Endothelial cell of umbilical vein (primary cell): ENCODE measurements at regions not wholly inside any gene's neighbourhood (a gene's known extent, or its start where the extent isn't known, plus 50 kb on each side); places are given as distances from the start of the nearest gene placed in this dataset.

Experiments
- BruUV-seq: library from RNA; stranded (reverse); fragments of 400-500 nt; replicated peaks from 2 replicates; lab custom pipeline; 2021; lab: Mats Ljungman, UMichigan
- CTCF ChIA-PET: fragments of 300-600, 350-600 bp; sonication (Branson Sonifier 250); formaldehyde crosslinking; loops from one replicate; lab custom pipeline; 2021; ENCODE audit warnings: antibody characterized with exemption, inconsistent platforms; lab: Charles Lee
- POLR2A ChIA-PET: fragments of 300-600, 350-600 bp; sonication (Branson Sonifier 250); formaldehyde crosslinking; loops from one replicate; lab custom pipeline; 2021; ENCODE audit warnings: antibody characterized with exemption, inconsistent platforms; lab: Charles Lee
- DNase-seq: peaks from one replicate; pipeline ENCODE4 v3.0.0-alpha.2; 2011; ENCODE audit warnings: low read depth, low spot score
- FAIRE-seq: peaks from 2 replicates; lab custom pipeline; 2011; peaks lifted over from hg19 to GRCh38; lab: Jason Lieb, UNC
- H2AFZ ChIP-seq: 2 replicates; pipeline ENCODE4 v1.6.0; 2012; ENCODE audit warnings: low read depth, low read length, control low read depth, inconsistent platforms
- H3K27ac ChIP-seq: 2 replicates; pipeline ENCODE4 v1.5.1; 2011; ENCODE audit warnings: low read depth, mild to moderate bottlenecking, control low read depth, low read length, moderate library complexity; ENCODE audit not compliant: insufficient read depth
- H3K27me3 ChIP-seq, 2 experiments: 2 replicates each; pipeline versions ENCODE4 v1.6.0 to v1.6.1; 2011; ENCODE audit warnings: low read length in 2 of 2, mixed read lengths in 1 of 2; ENCODE audit not compliant: control insufficient read depth in 2 of 2, insufficient read depth in 2 of 2
- H3K36me3 ChIP-seq, 2 experiments: 2 replicates in 1 of 2; 3 replicates in 1 of 2; pipeline ENCODE4 v1.5.1; 2011; ENCODE audit warnings: low read length in 2 of 2, mild to moderate bottlenecking in 1 of 2, moderate library complexity in 1 of 2; ENCODE audit not compliant: control insufficient read depth in 2 of 2, insufficient read depth in 2 of 2; ENCODE audit errors: extremely low read depth in 1 of 2
- H3K4me1 ChIP-seq: 3 replicates; pipeline ENCODE4 v1.5.1; 2011; ENCODE audit warnings: mild to moderate bottlenecking, low read length; ENCODE audit not compliant: control insufficient read depth, insufficient read depth; ENCODE audit errors: extremely low read depth
- H3K4me2 ChIP-seq: 2 replicates; pipeline ENCODE4 v1.6.1; 2011; ENCODE audit warnings: low read length, control low read depth, mixed read lengths; ENCODE audit not compliant: insufficient read depth
- H3K4me3 ChIP-seq, 3 experiments: fragments of 200-600 bp in 1 of 3; sonication (generic), shearing (Covaris generic) in 1 of 3; replicated peaks in 1 of 3; 2 replicates each; pipeline ENCODE4 v1.5.1; 2011 to 2016; ENCODE audit warnings: control low read depth in 3 of 3, low read length in 3 of 3, mild to moderate bottlenecking in 2 of 3, inconsistent platforms in 1 of 3, low read depth in 1 of 3, moderate library complexity in 1 of 3; ENCODE audit not compliant: insufficient read depth in 1 of 3
- H3K79me2 ChIP-seq: 2 replicates; pipeline ENCODE4 v1.6.0; 2012; ENCODE audit warnings: low read length, inconsistent platforms; ENCODE audit not compliant: control insufficient read depth, insufficient read depth
- H3K9ac ChIP-seq: replicated peaks from 2 replicates; pipeline ENCODE3; 2011; ENCODE audit warnings: low read length, control low read depth; ENCODE audit not compliant: insufficient read depth; ENCODE audit errors: extremely low read depth
- H3K9me1 ChIP-seq: replicated peaks from 3 replicates; pipeline ENCODE4 v1.6.0; 2011; ENCODE audit warnings: mild to moderate bottlenecking, low read length; ENCODE audit not compliant: control insufficient read depth, insufficient read depth; ENCODE audit errors: extremely low read depth
- H3K9me3 ChIP-seq: replicated peaks from 2 replicates; pipeline ENCODE4 v1.5.1; 2012; ENCODE audit warnings: low read length, inconsistent platforms; ENCODE audit not compliant: control insufficient read depth, insufficient read depth
- H4K20me1 ChIP-seq: replicated peaks from 2 replicates; pipeline ENCODE3; 2011; ENCODE audit warnings: mild to moderate bottlenecking, low read length; ENCODE audit not compliant: control insufficient read depth, insufficient read depth; ENCODE audit errors: extremely low read depth
- EZH2 ChIP-seq: IDR thresholded peaks from 2 replicates; pipeline ENCODE4 v1.6.1; 2012; ENCODE audit warnings: borderline replicate concordance, low read depth, mild to moderate bottlenecking, moderate library complexity, low read length, inconsistent platforms; ENCODE audit not compliant: severe bottlenecking
- FOS ChIP-seq: IDR thresholded peaks from 2 replicates; pipeline ENCODE4 v1.6.1; 2011; ENCODE audit warnings: mild to moderate bottlenecking, low read length, moderate library complexity, borderline replicate concordance; ENCODE audit not compliant: insufficient read depth
- GATA2 ChIP-seq: IDR thresholded peaks from 2 replicates; pipeline ENCODE4 v1.7.0; 2011; ENCODE audit warnings: low read depth, mild to moderate bottlenecking, moderate library complexity, mixed read lengths, low read length; ENCODE audit not compliant: insufficient read length, insufficient read depth
- JUN ChIP-seq: IDR thresholded peaks from 2 replicates; pipeline ENCODE4 v1.6.1; 2011; ENCODE audit warnings: borderline replicate concordance, low read depth; ENCODE audit not compliant: insufficient read length, insufficient read depth
- MYC ChIP-seq: IDR thresholded peaks from one replicate; pipeline ENCODE4 v1.6.1; 2011; ENCODE audit warnings: mild to moderate bottlenecking, low read depth, low read length
- POLR2A ChIP-seq: IDR thresholded peaks from 2 replicates; pipeline ENCODE4 v1.6.1; 2012; ENCODE audit warnings: low read depth, mild to moderate bottlenecking, control low read depth, low read length
- POLR2AphosphoS5 ChIP-seq: IDR thresholded peaks from 2 replicates; pipeline ENCODE4 v1.6.1; 2012; ENCODE audit warnings: low read depth, mild to moderate bottlenecking, control low read depth, low read length, moderate library complexity; ENCODE audit not compliant: insufficient read depth
- dilution Hi-C: fragments of 300-500 bp; cut with MboI; formaldehyde crosslinking; loops from one replicate; pipeline ENCODE4 v1.15.0; 2019; ENCODE audit warnings: low sequenced_read_pairs; ENCODE audit not compliant: extremely low pct_ligation_motif_present
- intact Hi-C: fragments of 100-400 bp; cut with micrococcal nuclease; formaldehyde crosslinking; loops from one replicate; pipeline ENCODE4 v1.10.0; 2022
- TF ChIP-seq, protein P1 (sequence below): IDR thresholded peaks from 2 replicates; pipeline ENCODE4 v1.6.1; 2011; ENCODE audit not compliant: insufficient read depth, insufficient read length
- TF ChIP-seq, protein P2 (sequence below), 2 donors: IDR thresholded peaks; 1 replicate in 1 of 2; 2 replicates in 1 of 2; pipeline ENCODE4 v1.5.1; 2011; ENCODE audit warnings: low read length in 2 of 2, mild to moderate bottlenecking in 2 of 2, moderate library complexity in 2 of 2, control low read depth in 1 of 2, inconsistent platforms in 1 of 2, low read depth in 1 of 2; ENCODE audit not compliant: insufficient read depth in 1 of 2; ENCODE audit errors: extremely low read depth in 1 of 2

DNA sequence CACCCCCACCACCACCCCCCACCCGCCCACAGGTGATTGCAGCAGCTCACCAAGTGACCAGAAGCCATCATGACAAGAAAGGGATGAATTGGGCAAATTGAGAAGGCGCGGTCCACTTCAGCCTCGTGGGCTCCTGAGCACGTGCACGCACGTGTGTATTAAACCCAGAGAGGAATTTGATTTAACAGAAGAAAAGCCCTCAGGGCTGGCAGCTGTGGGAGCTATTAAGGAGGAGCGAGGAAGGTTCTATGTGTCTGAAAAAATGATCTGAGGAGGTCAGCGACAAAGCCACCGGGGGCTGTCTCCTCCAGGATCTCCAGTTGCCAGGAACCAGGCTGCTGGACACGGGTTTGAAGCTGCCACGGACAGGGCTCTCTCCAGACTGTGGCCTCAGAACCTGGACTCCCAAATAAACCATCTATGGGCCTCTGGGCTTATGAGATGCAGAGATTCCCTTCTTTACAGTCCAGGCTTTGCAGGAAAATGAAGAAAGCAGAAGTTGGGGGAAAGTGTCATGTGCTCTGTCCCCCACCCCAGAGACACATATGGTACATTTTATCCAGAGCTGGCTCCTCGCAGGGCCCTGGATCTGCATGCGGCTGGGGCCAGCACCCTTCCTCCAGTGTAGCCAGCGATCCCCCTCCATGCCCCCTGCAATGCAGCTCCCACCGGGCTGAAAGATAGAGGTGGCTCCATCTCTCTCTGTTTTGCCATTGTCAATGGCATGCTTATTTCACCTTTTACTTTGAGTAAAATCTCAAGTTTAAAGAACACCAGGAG is 219.7 kb upstream of the RPL38 start:
- TF ChIP-seq GATA2 (no peak), FOS (no peak), POLR2AphosphoS5 (no peak), EZH2 (no peak), MYC (no peak), JUN (no peak), POLR2A (no peak)
- TF ChIP-seq, protein P1, sequence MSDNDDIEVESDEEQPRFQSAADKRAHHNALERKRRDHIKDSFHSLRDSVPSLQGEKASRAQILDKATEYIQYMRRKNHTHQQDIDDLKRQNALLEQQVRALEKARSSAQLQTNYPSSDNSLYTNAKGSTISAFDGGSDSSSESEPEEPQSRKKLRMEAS = no peak
- TF ChIP-seq, protein P2, sequence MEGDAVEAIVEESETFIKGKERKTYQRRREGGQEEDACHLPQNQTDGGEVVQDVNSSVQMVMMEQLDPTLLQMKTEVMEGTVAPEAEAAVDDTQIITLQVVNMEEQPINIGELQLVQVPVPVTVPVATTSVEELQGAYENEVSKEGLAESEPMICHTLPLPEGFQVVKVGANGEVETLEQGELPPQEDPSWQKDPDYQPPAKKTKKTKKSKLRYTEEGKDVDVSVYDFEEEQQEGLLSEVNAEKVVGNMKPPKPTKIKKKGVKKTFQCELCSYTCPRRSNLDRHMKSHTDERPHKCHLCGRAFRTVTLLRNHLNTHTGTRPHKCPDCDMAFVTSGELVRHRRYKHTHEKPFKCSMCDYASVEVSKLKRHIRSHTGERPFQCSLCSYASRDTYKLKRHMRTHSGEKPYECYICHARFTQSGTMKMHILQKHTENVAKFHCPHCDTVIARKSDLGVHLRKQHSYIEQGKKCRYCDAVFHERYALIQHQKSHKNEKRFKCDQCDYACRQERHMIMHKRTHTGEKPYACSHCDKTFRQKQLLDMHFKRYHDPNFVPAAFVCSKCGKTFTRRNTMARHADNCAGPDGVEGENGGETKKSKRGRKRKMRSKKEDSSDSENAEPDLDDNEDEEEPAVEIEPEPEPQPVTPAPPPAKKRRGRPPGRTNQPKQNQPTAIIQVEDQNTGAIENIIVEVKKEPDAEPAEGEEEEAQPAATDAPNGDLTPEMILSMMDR (IDR thresholded peaks at IDR 0.05; ENCODE audit: extremely low read depth in 1 of 2, insufficient read depth in 1 of 2, low read depth in 1 of 2, low read length in 2 of 2) = no peak
- H3K27ac ChIP-seq = no peak overlapping the region
- H3K4me2 ChIP-seq = no peak overlapping the region
- intact Hi-C loops = no loop called here
- H3K36me3 ChIP-seq = no peaks in the 10 kb centered on the region
- no peak overlapping the region for H3K9ac ChIP-seq
- H3K4me1 ChIP-seq = no peaks in the 10 kb centered on the region
- H3K9me3 ChIP-seq = peaks cover 2% of the 10 kb centered on the region
- H4K20me1 ChIP-seq = no peaks in the 10 kb centered on the region
- H3K27me3 ChIP-seq = no peaks in the 10 kb centered on the region
- H2AFZ ChIP-seq = no peak overlapping the region
- ChIA-PET POLR2A (no interaction called here), CTCF (no interaction called here)
- no peaks in the 10 kb centered on the region for H3K79me2 ChIP-seq
- FAIRE-seq = no peak
- DNase-seq = no peak
- no peaks in the 10 kb centered on the region for H3K9me1 ChIP-seq
- BruUV-seq = no TSS peak
- dilution Hi-C loops = no loop called here
- H3K4me3 ChIP-seq = no peak overlapping the region
